ENCODE measurements at regions not wholly inside any gene's neighbourhood (a gene's known extent, or its start where the extent isn't known, plus 50 kb on each side); places are given as distances from the start of the nearest gene placed in this dataset.

GRCh38 chr11:71369411-71369810 is 78.8 kb downstream of the DHCR7 start:
- Histone ChIP-seq H2AFZ (no peak overlapping the region), H3K4me2 (no peak overlapping the region), H3K4me3 (no peak overlapping the region), H3K9me2 (ENCODE audit: insufficient read depth) (no peaks in the 10 kb centered on the region), H3K79me2 (replicated peaks; ENCODE audit: insufficient read depth) (no peaks in the 10 kb centered on the region), H3K36me3 (ENCODE audit: insufficient read depth) (no peaks in the 10 kb centered on the region), H3F3A (replicated peaks; ENCODE audit: low read depth) (no peaks in the 10 kb centered on the region), H3K4me1 (ENCODE audit: insufficient read depth) (peaks cover 9% of the 10 kb centered on the region), H3K27me3 (ENCODE audit: insufficient read depth) (no peaks in the 10 kb centered on the region), H4K20me1 (replicated peaks; ENCODE audit: insufficient read depth) (no peaks in the 10 kb centered on the region), H3K27ac (ENCODE audit: low read depth) (no peak overlapping the region)
- ATAC-seq (no peak), DNase-seq (ENCODE audit: low spot score) (no peak)
- peaks cover 20% of the 10 kb centered on the region for H3K4me1 Mint-ChIP-seq
- TF ChIP-seq REST (IDR thresholded peaks at IDR 0.05; ENCODE audit: unreplicated experiment) (no peak), JUNB (IDR thresholded peaks at IDR 0.05; ENCODE audit: unreplicated experiment) (no peak), EZH2 (IDR thresholded peaks at IDR 0.05; ENCODE audit: low read depth, unreplicated experiment) (no peak), ZNF331 (CRISPR knock-in tag; IDR thresholded peaks at IDR 0.05; ENCODE audit: low read depth) (no peak), POLR2AphosphoS5 (IDR thresholded peaks at IDR 0.05; ENCODE audit: low read depth) (no peak), CREB1 (CRISPR knock-in tag; IDR thresholded peaks at IDR 0.05; ENCODE audit: low read depth) (no peak), CTCF (conservative IDR thresholded peaks at IDR 0.05; ENCODE audit: low read depth in 2 of 2) (no peak), ZNF462 (CRISPR knock-in tag; IDR thresholded peaks at IDR 0.05) (no peak)
- H3K27ac Mint-ChIP-seq, result no peak overlapping the region
- no peaks in the 10 kb centered on the region for H3K36me3 Mint-ChIP-seq (ENCODE audit: low read depth)
- H3K27me3 Mint-ChIP-seq (ENCODE audit: insufficient read depth, low read depth, poor library complexity), result peaks cover 9% of the 10 kb centered on the region
- no peak overlapping the region for H3K4me3 Mint-ChIP-seq
- H3K9me3 Mint-ChIP-seq, result no peaks in the 10 kb centered on the region; the same call in 2 of the 3 replicates

All from GM23338 (cell line).